ENCODE measurements at regions not wholly inside any gene's neighbourhood (a gene's known extent, or its start where the extent isn't known, plus 50 kb on each side); places are given as distances from the start of the nearest gene placed in this dataset.

DNA sequence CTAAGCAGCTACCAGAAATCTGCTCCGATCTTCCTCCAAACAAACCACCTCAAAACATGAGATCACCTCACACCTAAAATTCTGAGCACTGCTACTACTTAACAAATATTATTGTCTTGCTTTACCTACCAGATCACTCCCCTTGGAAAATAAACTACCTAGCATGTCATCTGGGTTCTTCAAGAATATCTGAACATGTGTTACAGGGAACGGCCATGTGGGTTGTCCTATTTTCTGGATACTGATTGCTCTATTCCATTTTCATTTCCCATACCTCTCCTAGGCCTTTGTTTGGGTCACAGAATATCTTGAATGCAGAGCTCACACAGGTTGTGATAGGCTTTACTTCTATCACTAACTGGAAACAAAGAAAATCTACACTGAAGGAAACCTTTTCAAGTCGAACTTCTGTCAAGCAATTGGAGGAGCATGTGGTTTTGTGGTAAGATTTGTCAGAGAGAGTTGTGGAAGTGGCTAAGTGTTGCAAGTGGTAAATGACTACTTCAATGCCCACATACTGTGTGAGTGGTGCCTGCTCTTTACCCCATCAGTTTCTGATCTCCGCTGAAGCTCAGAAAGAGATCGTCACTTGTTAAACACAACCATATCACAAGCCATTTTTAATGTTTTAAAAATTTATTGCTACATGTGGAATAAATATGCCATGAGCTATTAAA is 739.1 kb upstream of the ZEB2 start:
- no peaks in the 10 kb centered on the region for H3K36me3 Mint-ChIP-seq (ENCODE audit: low read depth)
- H3K27ac Mint-ChIP-seq = no peak overlapping the region
- DNase-seq = peak; percentile 71
- peaks cover 9% of the 10 kb centered on the region for H3K4me1 Mint-ChIP-seq
- peaks cover 29% of the 10 kb centered on the region for H3K27me3 Mint-ChIP-seq
- no peaks in the 10 kb centered on the region for H3K9me3 Mint-ChIP-seq
- H3K4me3 Mint-ChIP-seq = no peak overlapping the region
- intact Hi-C loops (cut with micrococcal nuclease) = loop anchor here (2.0 to 5.0 kb wide), 2 partner anchors 64 to 153 kb away; no protein-coding TSS in a partner anchor

DNA sequence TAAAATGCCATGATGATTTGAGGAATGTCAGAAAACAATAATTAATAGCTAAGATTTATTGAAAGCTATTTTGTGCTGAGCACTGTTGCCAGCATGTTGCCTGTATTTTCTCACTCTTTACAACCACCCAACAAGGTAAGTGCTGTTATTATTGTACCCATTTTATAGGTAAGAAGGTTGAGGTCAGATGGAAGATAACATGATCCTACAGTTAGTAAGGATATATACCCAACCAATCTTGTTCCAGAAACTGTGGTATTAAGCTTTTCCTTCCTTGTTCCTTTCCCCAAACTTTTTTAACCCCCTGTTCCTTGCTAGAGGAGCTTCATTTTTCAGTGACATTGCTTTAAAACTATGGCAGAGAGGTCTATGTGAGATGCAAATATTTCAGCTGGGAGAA is 738.0 kb upstream of the ZEB2 start:
- intact Hi-C loops (cut with micrococcal nuclease) = loop anchor here (2.0 to 5.0 kb wide), 2 partner anchors 65 to 154 kb away; no protein-coding TSS in a partner anchor
- H3K9me3 Mint-ChIP-seq = no peaks in the 10 kb centered on the region
- H3K4me1 Mint-ChIP-seq = peaks cover 9% of the 10 kb centered on the region
- DNase-seq = no peak
- H3K4me3 Mint-ChIP-seq = no peak overlapping the region
- H3K27me3 Mint-ChIP-seq = peaks cover 33% of the 10 kb centered on the region
- no peak overlapping the region for H3K27ac Mint-ChIP-seq
- no peaks in the 10 kb centered on the region for H3K36me3 Mint-ChIP-seq (ENCODE audit: low read depth)

DNA sequence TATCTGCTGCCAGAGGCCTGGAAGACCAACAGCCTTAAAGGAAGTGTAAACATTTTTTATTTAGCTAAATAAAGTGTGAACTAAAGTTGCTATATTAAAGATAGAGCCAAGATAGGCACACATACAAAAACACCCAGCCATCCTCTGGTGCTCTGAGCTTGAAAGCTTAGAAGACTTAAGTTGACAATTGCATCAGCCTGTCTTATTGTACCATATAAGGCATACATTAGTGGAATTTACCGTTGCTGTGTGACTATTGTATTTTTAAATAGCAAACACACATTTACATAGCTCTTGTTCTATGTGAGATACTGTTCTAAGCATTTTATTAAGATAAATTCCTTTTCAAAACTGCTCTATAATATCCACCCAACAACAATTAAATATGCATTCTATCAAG is 736.6 kb upstream of the ZEB2 start:
- Mint-ChIP-seq H3K27me3 (peaks cover 33% of the 10 kb centered on the region), H3K4me1 (peaks cover 9% of the 10 kb centered on the region), H3K36me3 (ENCODE audit: low read depth) (no peaks in the 10 kb centered on the region), H3K9me3 (no peaks in the 10 kb centered on the region), H3K4me3 (no peak overlapping the region), H3K27ac (no peak overlapping the region)
- no peak for DNase-seq
- intact Hi-C loops (cut with micrococcal nuclease) = loop anchor here (5.0 kb wide), 1 partner anchor 156 kb away; no protein-coding TSS in a partner anchor

DNA sequence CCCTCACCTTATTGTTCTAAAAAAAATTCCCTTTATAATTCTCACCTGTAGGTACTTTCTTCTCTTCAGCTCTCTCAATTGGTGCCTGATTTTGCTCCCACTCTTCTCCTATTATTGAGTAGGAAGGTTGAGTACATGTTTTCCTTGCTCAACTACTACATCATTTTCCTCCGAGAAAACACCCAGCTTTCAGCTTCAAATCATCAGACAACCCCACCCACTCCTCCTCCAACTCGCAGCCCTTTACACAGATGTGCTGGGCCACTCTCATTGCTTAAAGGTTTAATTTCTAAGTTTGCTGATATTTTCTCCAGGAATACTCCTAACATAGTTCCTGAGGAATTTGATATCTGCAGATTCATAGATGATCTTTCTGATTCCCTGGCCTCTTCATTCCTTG is 734.4 kb upstream of the ZEB2 start:
- H3K4me1 Mint-ChIP-seq = peaks cover 6% of the 10 kb centered on the region
- peaks cover 26% of the 10 kb centered on the region for H3K27me3 Mint-ChIP-seq
- no peak overlapping the region for H3K4me3 Mint-ChIP-seq
- H3K36me3 Mint-ChIP-seq (ENCODE audit: low read depth) = no peaks in the 10 kb centered on the region
- no peak for DNase-seq
- intact Hi-C loops (cut with micrococcal nuclease) = no loop called here
- H3K9me3 Mint-ChIP-seq = no peaks in the 10 kb centered on the region
- no peak overlapping the region for H3K27ac Mint-ChIP-seq

DNA sequence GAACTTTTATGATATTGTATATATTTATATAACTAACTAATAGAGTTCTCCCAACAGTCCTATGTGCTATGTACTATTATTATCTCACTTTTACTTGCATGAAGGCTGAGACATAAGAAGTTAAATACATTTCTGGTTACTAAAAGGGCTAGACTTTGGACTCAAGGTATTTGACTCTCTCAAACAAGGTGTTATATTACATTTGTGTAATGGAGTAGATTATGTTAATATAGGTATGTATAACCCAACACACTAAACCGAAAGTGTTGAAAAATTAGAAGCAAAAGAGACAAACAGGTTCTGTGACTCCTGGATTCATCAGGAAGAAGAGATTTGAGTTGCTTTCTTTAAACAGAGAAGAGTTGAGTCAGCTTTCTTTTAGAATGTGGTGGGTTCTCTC is 733.6 kb upstream of the ZEB2 start:
- H3K9me3 Mint-ChIP-seq = no peaks in the 10 kb centered on the region
- H3K36me3 Mint-ChIP-seq (ENCODE audit: low read depth) = no peaks in the 10 kb centered on the region
- intact Hi-C loops (cut with micrococcal nuclease) = no loop called here
- no peaks in the 10 kb centered on the region for H3K4me1 Mint-ChIP-seq
- no peak overlapping the region for H3K27ac Mint-ChIP-seq
- peaks cover 22% of the 10 kb centered on the region for H3K27me3 Mint-ChIP-seq
- H3K4me3 Mint-ChIP-seq = no peak overlapping the region
- DNase-seq = no peak

DNA sequence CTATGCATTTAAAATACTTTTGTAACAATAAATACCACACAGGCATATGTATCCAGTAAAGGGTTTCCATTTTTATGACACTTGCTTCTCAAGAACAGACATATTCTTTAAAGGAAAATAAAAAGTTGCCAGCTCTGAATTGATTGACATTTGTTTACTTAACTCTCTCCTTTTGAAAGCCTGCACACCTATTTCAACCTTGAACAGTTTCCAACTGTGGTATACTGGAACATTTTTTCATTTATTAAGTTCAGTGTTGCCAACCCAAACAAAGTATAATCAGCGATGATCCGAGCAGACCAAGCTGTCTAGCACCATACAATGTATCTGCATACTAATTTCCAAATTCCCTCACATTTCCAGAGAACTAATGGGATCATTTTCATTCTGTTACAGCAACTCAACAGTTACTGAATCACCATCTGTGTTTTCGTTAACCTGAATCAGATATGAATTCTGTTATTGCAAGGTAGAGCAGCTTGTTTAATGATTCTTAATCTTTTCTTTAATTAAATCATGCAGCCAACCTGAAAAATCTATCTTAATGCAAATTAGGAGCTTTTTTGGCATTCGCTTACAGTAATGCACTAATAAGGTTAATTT is 725.5 kb upstream of the ZEB2 start:
- H3K4me3 Mint-ChIP-seq = no peak overlapping the region
- DNase-seq = no peak
- no peaks in the 10 kb centered on the region for H3K9me3 Mint-ChIP-seq
- H3K36me3 Mint-ChIP-seq (ENCODE audit: low read depth) = no peaks in the 10 kb centered on the region
- no peak overlapping the region for H3K27ac Mint-ChIP-seq
- intact Hi-C loops (cut with micrococcal nuclease) = no loop called here
- no peaks in the 10 kb centered on the region for H3K4me1 Mint-ChIP-seq
- H3K27me3 Mint-ChIP-seq = peaks cover 5% of the 10 kb centered on the region

DNA sequence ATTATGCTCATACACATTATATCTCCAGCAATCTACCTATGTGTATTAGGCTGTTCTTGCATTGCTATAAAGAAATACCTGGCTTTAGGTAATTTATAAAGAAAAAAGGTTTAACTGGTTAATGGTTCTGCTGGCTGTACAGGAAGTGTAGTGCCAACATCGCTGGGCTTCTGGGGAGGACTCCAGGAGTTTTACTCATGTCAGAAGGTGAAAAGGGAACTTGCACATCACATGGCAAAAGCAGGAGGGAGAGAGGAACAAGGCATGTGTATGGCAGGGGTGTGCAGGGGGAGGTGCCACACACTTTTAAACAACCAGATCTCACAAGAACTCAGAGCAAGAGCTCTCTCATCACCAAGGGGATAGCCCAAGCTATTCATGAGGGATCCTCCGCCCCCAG is 715.4 kb upstream of the ZEB2 start:
- Mint-ChIP-seq H3K4me1 (no peaks in the 10 kb centered on the region), H3K9me3 (no peaks in the 10 kb centered on the region), H3K27ac (no peak overlapping the region), H3K36me3 (ENCODE audit: low read depth) (no peaks in the 10 kb centered on the region), H3K4me3 (no peak overlapping the region), H3K27me3 (no peaks in the 10 kb centered on the region)
- no peak for DNase-seq
- intact Hi-C loops (cut with micrococcal nuclease) = no loop called here

DNA sequence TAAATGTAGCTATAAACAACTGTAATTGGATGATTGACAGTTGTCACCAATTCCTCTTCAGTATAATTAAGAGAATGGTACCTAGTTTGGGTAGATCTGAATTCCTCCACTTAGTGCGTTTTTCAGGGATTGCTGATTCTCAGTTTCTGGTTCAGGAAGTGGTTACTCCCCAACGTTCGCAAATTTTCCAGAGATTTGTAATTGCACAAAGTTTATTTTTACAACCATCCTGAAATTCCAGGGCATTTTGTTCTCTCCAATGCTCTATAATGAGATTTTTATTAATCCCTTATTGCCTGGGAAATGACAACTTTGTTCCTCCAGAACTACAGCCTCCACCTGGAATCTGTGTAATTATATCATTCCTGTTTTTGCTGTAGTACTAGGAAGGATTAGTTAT is 710.6 kb upstream of the ZEB2 start:
- Mint-ChIP-seq H3K36me3 (ENCODE audit: low read depth) (no peaks in the 10 kb centered on the region), H3K4me1 (no peaks in the 10 kb centered on the region), H3K9me3 (no peaks in the 10 kb centered on the region), H3K27me3 (no peaks in the 10 kb centered on the region), H3K27ac (no peak overlapping the region), H3K4me3 (no peak overlapping the region)
- no peak for DNase-seq
- intact Hi-C loops (cut with micrococcal nuclease) = no loop called here

DNA sequence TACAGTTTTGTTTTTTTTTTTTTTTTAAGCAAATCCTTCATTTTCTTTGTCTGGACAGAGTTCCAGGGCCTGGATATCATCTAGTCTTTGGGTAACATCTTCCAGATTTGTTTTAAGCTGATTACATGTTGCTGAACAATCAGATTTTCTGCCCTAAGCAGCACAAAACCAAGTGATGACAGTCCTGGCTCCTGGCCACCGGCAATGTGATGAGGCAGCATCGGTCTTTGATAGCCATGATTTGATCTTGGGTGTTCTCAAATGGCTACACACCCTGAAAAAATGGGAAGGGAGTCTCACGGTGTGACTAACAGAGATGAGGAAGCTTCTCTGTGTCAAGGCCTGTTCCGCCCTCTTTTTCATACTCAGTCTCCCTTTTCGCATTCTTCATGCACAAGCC is 708.6 kb upstream of the ZEB2 start:
- Mint-ChIP-seq H3K27me3 (no peaks in the 10 kb centered on the region), H3K36me3 (ENCODE audit: low read depth) (no peaks in the 10 kb centered on the region), H3K27ac (no peak overlapping the region), H3K4me3 (no peak overlapping the region), H3K4me1 (no peaks in the 10 kb centered on the region), H3K9me3 (no peaks in the 10 kb centered on the region)
- DNase-seq = no peak
- intact Hi-C loops (cut with micrococcal nuclease) = no loop called here

DNA sequence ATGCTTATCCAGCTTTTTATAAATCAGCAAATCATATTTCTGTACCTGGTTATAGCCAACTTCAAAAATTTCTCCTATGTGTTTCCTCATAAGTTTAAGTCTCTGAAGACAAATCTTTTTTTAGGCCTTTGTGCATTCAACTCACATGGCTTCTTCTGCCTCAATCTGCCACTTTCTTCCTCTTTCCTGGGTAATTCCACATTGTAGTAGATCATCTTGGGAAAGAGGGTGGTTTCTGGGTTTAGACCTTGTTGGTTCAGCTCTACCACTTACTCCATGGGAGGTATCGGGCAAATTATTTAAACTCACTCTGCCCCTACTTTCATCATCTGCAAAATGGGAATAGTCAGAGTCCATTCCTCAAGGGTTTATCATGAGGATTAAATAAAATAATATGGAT is 707.0 kb upstream of the ZEB2 start:
- DNase-seq = no peak
- H3K4me3 Mint-ChIP-seq = no peak overlapping the region
- no peaks in the 10 kb centered on the region for H3K36me3 Mint-ChIP-seq (ENCODE audit: low read depth)
- no peaks in the 10 kb centered on the region for H3K4me1 Mint-ChIP-seq
- intact Hi-C loops (cut with micrococcal nuclease) = no loop called here
- H3K9me3 Mint-ChIP-seq = no peaks in the 10 kb centered on the region
- H3K27ac Mint-ChIP-seq = no peak overlapping the region
- H3K27me3 Mint-ChIP-seq = no peaks in the 10 kb centered on the region

DNA sequence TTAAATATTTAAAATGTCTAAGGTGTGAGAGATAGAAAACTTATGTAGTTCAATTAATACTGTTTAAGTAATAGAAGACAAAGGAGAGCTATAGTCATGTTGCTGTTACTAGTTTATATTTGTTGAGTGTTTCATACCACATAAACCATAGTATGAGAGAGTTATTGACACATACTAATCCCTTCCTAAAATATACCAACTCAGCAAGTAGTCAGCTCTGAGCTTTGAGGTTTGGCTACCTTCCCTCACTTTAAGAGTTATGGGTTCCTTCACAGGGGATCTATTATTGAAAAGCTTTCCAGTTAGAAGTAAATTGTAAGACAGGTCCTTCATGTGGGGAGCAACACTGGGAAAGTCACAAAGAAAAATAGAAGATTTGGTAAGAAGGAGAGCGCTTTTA is 701.6 kb upstream of the ZEB2 start:
- DNase-seq = no peak
- Mint-ChIP-seq H3K27me3 (peaks cover 1% of the 10 kb centered on the region), H3K27ac (no peak overlapping the region), H3K4me3 (no peak overlapping the region), H3K4me1 (no peaks in the 10 kb centered on the region), H3K36me3 (ENCODE audit: low read depth) (no peaks in the 10 kb centered on the region), H3K9me3 (no peaks in the 10 kb centered on the region)
- intact Hi-C loops (cut with micrococcal nuclease) = no loop called here

DNA sequence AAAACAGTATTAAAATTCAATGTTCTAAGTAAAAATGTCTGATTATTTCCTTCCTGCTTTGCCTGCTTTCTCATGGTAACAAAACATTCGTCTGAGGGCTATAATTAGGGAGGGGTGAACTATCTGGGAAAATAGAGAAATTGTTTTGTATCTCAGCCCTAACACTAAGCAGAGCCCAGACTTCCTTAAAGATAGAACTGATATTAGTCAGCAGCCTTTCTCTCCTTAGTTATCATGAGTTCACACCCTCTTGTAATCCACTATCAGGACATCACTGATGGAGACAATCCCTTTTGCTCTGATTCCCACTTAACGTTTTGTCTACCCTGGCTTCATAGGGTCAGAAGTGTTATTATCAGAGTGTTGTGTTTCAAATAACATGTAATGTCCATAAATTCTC is 701.1 kb upstream of the ZEB2 start:
- DNase-seq = no peak
- Mint-ChIP-seq H3K27ac (no peak overlapping the region), H3K4me1 (no peaks in the 10 kb centered on the region), H3K4me3 (no peak overlapping the region), H3K9me3 (no peaks in the 10 kb centered on the region), H3K27me3 (peaks cover 1% of the 10 kb centered on the region), H3K36me3 (ENCODE audit: low read depth) (no peaks in the 10 kb centered on the region)
- intact Hi-C loops (cut with micrococcal nuclease) = no loop called here

DNA sequence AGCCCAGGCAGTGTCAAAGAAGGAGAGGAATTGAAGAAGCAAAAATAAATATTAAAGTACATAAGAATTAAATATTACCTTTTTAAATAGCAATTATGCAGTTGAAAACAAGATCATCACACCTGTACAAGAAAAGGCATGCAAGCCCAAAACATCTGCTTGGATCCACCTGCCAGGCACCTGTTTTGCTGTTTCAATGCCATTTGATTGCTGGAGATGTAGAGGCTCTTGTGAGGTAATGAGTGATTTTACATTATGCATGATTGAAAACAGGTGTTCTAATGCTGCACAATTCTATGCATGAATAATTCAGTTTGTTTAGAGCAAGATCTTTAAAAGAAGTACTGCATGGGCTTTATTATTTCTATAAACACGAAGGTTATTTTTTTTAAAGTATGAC is 700.6 kb upstream of the ZEB2 start:
- intact Hi-C loops (cut with micrococcal nuclease) = no loop called here
- peaks cover 1% of the 10 kb centered on the region for H3K9me3 Mint-ChIP-seq
- no peaks in the 10 kb centered on the region for H3K36me3 Mint-ChIP-seq (ENCODE audit: low read depth)
- peaks cover 1% of the 10 kb centered on the region for H3K27me3 Mint-ChIP-seq
- H3K4me3 Mint-ChIP-seq = no peak overlapping the region
- H3K27ac Mint-ChIP-seq = no peak overlapping the region
- no peak for DNase-seq
- H3K4me1 Mint-ChIP-seq = no peaks in the 10 kb centered on the region

DNA sequence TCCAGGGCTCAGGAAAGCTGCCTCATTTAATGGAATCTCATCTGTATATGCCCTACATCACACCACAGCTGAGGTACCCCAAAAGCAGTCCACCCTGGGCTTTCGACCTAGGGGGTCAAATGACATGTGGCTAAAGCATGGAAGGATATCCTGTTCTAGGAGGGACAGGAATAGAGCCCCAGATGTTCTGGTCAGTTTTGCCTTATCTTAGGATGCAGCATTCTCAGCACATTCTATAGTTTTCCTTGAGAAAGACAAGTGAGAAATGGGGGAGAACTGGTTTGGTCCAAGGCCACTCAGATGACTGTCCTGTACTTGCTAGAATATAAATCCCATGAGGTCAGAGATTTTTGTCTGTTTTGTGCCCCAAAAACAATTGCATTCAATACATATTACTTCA is 688.0 kb upstream of the ZEB2 start:
- no peak for DNase-seq
- no peaks in the 10 kb centered on the region for H3K4me1 Mint-ChIP-seq
- intact Hi-C loops (cut with micrococcal nuclease) = no loop called here
- no peaks in the 10 kb centered on the region for H3K36me3 Mint-ChIP-seq (ENCODE audit: low read depth)
- no peak overlapping the region for H3K27ac Mint-ChIP-seq
- no peak overlapping the region for H3K4me3 Mint-ChIP-seq
- H3K9me3 Mint-ChIP-seq = peaks cover 5% of the 10 kb centered on the region
- no peaks in the 10 kb centered on the region for H3K27me3 Mint-ChIP-seq
